Karpas-422 (cell line): ENCODE measurements at regions not wholly inside any gene's neighbourhood (a gene's known extent, or its start where the extent isn't known, plus 50 kb on each side); places are given as distances from the start of the nearest gene placed in this dataset.

Experiments
- DNase-seq: peaks from one replicate; pipeline ENCODE4 v3.0.0-alpha.2; 2015
- H2AFZ ChIP-seq: fragments of 200-600 bp; sonication (generic); 2 replicates; pipeline ENCODE4 v1.6.1; 2014; ENCODE audit warnings: antibody characterized with exemption, low read length, mixed read lengths
- H3K27ac ChIP-seq: fragments of 200-600 bp; sonication (generic); 2 replicates; pipeline ENCODE4 v1.5.1; 2014; ENCODE audit warnings: mild to moderate bottlenecking, low read length, moderate library complexity
- H3K27me3 ChIP-seq: fragments of 200-600 bp; sonication (generic); 2 replicates; pipeline ENCODE4 v1.6.1; 2014; ENCODE audit warnings: low read length, mixed read lengths
- H3K36me3 ChIP-seq: fragments of 200-600 bp; sonication (generic); 2 replicates; pipeline ENCODE4 v1.6.1; 2014; ENCODE audit warnings: low read length, mixed read lengths; ENCODE audit not compliant: insufficient read depth
- H3K4me1 ChIP-seq: fragments of 200-600 bp; sonication (generic); 2 replicates; pipeline ENCODE4 v1.6.1; 2014; ENCODE audit warnings: mild to moderate bottlenecking, low read length, mixed read lengths
- H3K4me2 ChIP-seq: fragments of 200-600 bp; sonication (generic); 2 replicates; pipeline ENCODE4 v1.6.1; 2014; ENCODE audit warnings: low read length, low read depth, mild to moderate bottlenecking; ENCODE audit not compliant: poor library complexity, severe bottlenecking
- H3K4me3 ChIP-seq: fragments of 200-600 bp; sonication (generic); 2 replicates; pipeline ENCODE4 v1.5.1; 2014; ENCODE audit warnings: mild to moderate bottlenecking, antibody characterized with exemption, low read length, mixed read lengths
- H3K79me2 ChIP-seq: fragments of 200-600 bp; sonication (generic); 2 replicates; pipeline ENCODE4 v1.6.1; 2014; ENCODE audit warnings: mild to moderate bottlenecking, low read length, mixed read lengths
- H3K9ac ChIP-seq: fragments of 200-600 bp; sonication (generic); 2 replicates; pipeline ENCODE4 v1.6.0; 2014; ENCODE audit warnings: low read length
- H3K9me2 ChIP-seq: fragments of 200-600 bp; sonication (generic), shearing (Covaris generic); replicated peaks from 2 replicates; pipeline ENCODE4 v1.6.0; 2014; ENCODE audit warnings: mild to moderate bottlenecking, low read length, moderate library complexity; ENCODE audit not compliant: insufficient read depth
- H3K9me3 ChIP-seq: fragments of 300-700, 200-600 bp; sonication (generic); 2 replicates; pipeline ENCODE4 v1.6.1; 2014; ENCODE audit warnings: low read length, mixed read lengths
- H4K20me1 ChIP-seq: fragments of 200-600 bp; sonication (generic); 2 replicates; pipeline ENCODE4 v1.6.1; 2014; ENCODE audit warnings: mild to moderate bottlenecking, antibody characterized with exemption, low read length, low read depth; ENCODE audit not compliant: insufficient read depth

- no peaks in the 10 kb centered on the region for H3K79me2 ChIP-seq
- H3K4me2 ChIP-seq, result no peak overlapping the region
- no peak for DNase-seq
- H3K9me2 ChIP-seq, result no peaks in the 10 kb centered on the region
- H3K36me3 ChIP-seq, result no peaks in the 10 kb centered on the region
- H3K9ac ChIP-seq, result no peak overlapping the region
- H4K20me1 ChIP-seq, result no peaks in the 10 kb centered on the region
- no peaks in the 10 kb centered on the region for H3K9me3 ChIP-seq
- no peak overlapping the region for H3K27ac ChIP-seq
- H3K4me3 ChIP-seq, result no peak overlapping the region
- H3K27me3 ChIP-seq, result no peaks in the 10 kb centered on the region
- no peaks in the 10 kb centered on the region for H3K4me1 ChIP-seq
- H2AFZ ChIP-seq, result no peak overlapping the region
Measured at GRCh38 chr21:32842146-32842545, 70.6 kb upstream of the PAXBP1 start.

GRCh38 chr21:32843561-32843960 lies 72.0 kb upstream of the PAXBP1 start:
- H3K9me3 ChIP-seq, result no peaks in the 10 kb centered on the region
- no peaks in the 10 kb centered on the region for H3K4me1 ChIP-seq
- no peak overlapping the region for H3K4me2 ChIP-seq
- no peaks in the 10 kb centered on the region for H3K9me2 ChIP-seq
- H3K79me2 ChIP-seq, result no peaks in the 10 kb centered on the region
- H3K9ac ChIP-seq, result no peak overlapping the region
- H3K27ac ChIP-seq, result no peak overlapping the region
- H3K36me3 ChIP-seq, result no peaks in the 10 kb centered on the region
- no peaks in the 10 kb centered on the region for H4K20me1 ChIP-seq
- no peak overlapping the region for H2AFZ ChIP-seq
- H3K4me3 ChIP-seq, result no peak overlapping the region
- H3K27me3 ChIP-seq, result no peaks in the 10 kb centered on the region
- DNase-seq, result no peak

- no peak for DNase-seq
- Histone ChIP-seq H3K79me2 (no peaks in the 10 kb centered on the region), H3K4me1 (no peaks in the 10 kb centered on the region), H3K36me3 (no peaks in the 10 kb centered on the region), H3K27ac (no peak overlapping the region), H3K9ac (no peak overlapping the region), H3K4me3 (no peak overlapping the region), H4K20me1 (no peaks in the 10 kb centered on the region), H2AFZ (no peak overlapping the region), H3K27me3 (no peaks in the 10 kb centered on the region), H3K4me2 (no peak overlapping the region), H3K9me2 (no peaks in the 10 kb centered on the region), H3K9me3 (no peaks in the 10 kb centered on the region)
Measured at GRCh38 chr21:32844076-32844475, 72.5 kb upstream of the PAXBP1 start.

GRCh38 chr21:32844653-32845436 lies 73.3 kb upstream of the PAXBP1 start:
- DNase-seq, result no peak
- Histone ChIP-seq H2AFZ (no peak overlapping the region), H3K9me3 (no peaks in the 10 kb centered on the region), H3K4me3 (no peak overlapping the region), H3K9ac (no peak overlapping the region), H3K79me2 (no peaks in the 10 kb centered on the region), H4K20me1 (no peaks in the 10 kb centered on the region), H3K27ac (no peak overlapping the region), H3K4me1 (no peaks in the 10 kb centered on the region), H3K27me3 (no peaks in the 10 kb centered on the region), H3K9me2 (no peaks in the 10 kb centered on the region), H3K36me3 (no peaks in the 10 kb centered on the region), H3K4me2 (no peak overlapping the region)

- H3K27me3 ChIP-seq, result no peaks in the 10 kb centered on the region; the same call in 1 of the 2 replicates
- H3K9me3 ChIP-seq, result no peaks in the 10 kb centered on the region; the same call in 1 of the 2 replicates
- H3K9ac ChIP-seq, result no peak overlapping the region
- H3K4me2 ChIP-seq, result no peak overlapping the region
- H3K79me2 ChIP-seq, result no peaks in the 10 kb centered on the region
- no peaks in the 10 kb centered on the region for H3K9me2 ChIP-seq
- H2AFZ ChIP-seq, result no peak overlapping the region
- no peaks in the 10 kb centered on the region for H3K36me3 ChIP-seq
- no peaks in the 10 kb centered on the region for H3K4me1 ChIP-seq
- DNase-seq, result no peak
- H4K20me1 ChIP-seq, result no peaks in the 10 kb centered on the region
- no peak overlapping the region for H3K27ac ChIP-seq
- no peak overlapping the region for H3K4me3 ChIP-seq
Measured at GRCh38 chr21:32858628-32859027, 87.1 kb upstream of the PAXBP1 start.

GRCh38 chr21:32860399-32860798 lies 88.8 kb upstream of the PAXBP1 start:
- Histone ChIP-seq H3K36me3 (no peaks in the 10 kb centered on the region), H3K9me2 (no peaks in the 10 kb centered on the region), H3K27me3 (no peaks in the 10 kb centered on the region; the same call in 1 of the 2 replicates), H3K4me3 (no peak overlapping the region), H3K9ac (no peak overlapping the region), H4K20me1 (no peaks in the 10 kb centered on the region), H3K9me3 (no peaks in the 10 kb centered on the region; the same call in 1 of the 2 replicates), H3K4me2 (no peak overlapping the region), H3K27ac (no peak overlapping the region), H3K79me2 (no peaks in the 10 kb centered on the region), H2AFZ (no peak overlapping the region), H3K4me1 (no peaks in the 10 kb centered on the region)
- DNase-seq, result no peak

GRCh38 chr21:32861866-32862265 lies 90.3 kb upstream of the PAXBP1 start:
- DNase-seq, result no peak
- Histone ChIP-seq H3K9me2 (no peaks in the 10 kb centered on the region), H2AFZ (no peak overlapping the region), H3K27me3 (no peaks in the 10 kb centered on the region), H3K36me3 (no peaks in the 10 kb centered on the region), H3K9ac (no peak overlapping the region), H3K27ac (no peak overlapping the region), H3K79me2 (no peaks in the 10 kb centered on the region), H3K9me3 (no peaks in the 10 kb centered on the region; the same call in 1 of the 2 replicates), H3K4me2 (no peak overlapping the region), H4K20me1 (no peaks in the 10 kb centered on the region), H3K4me1 (no peaks in the 10 kb centered on the region), H3K4me3 (no peak overlapping the region)

- Histone ChIP-seq H3K4me2 (no peak overlapping the region), H4K20me1 (no peaks in the 10 kb centered on the region), H3K36me3 (no peaks in the 10 kb centered on the region), H3K4me3 (no peak overlapping the region), H3K9ac (no peak overlapping the region), H3K4me1 (no peaks in the 10 kb centered on the region), H2AFZ (no peak overlapping the region), H3K9me2 (no peaks in the 10 kb centered on the region), H3K27ac (no peak overlapping the region), H3K27me3 (peaks cover 3% of the 10 kb centered on the region; the same call in 1 of the 2 replicates), H3K9me3 (no peaks in the 10 kb centered on the region), H3K79me2 (no peaks in the 10 kb centered on the region)
- DNase-seq, result no peak
Measured at GRCh38 chr21:32867597-32867996, 96.0 kb upstream of the PAXBP1 start.
